Urothelium cell line (cell line): ENCODE measurements at regions not wholly inside any gene's neighbourhood (a gene's known extent, or its start where the extent isn't known, plus 50 kb on each side); places are given as distances from the start of the nearest gene placed in this dataset.

Experiments used
- DNase-seq: peaks from one replicate; pipeline ENCODE4 v3.0.0; 2011; ENCODE audit warnings: low spot score, mixed read lengths
- FAIRE-seq: peaks from 2 replicates; lab custom pipeline; 2011; peaks lifted over from hg19 to GRCh38; lab: Jason Lieb, UNC

GRCh38 chr9:21657966-21658667, 144.3 kb upstream of the MTAP start:
- FAIRE-seq (no peak), DNase-seq (no peak)

- DNase-seq (no peak), FAIRE-seq (no peak)
Measured at GRCh38 chr9:21660976-21661375, 141.5 kb upstream of the MTAP start.

- no peak for DNase-seq
- FAIRE-seq, result no peak
Measured at GRCh38 chr9:21661626-21662025, 140.8 kb upstream of the MTAP start.

GRCh38 chr9:21668516-21668915, 133.9 kb upstream of the MTAP start:
- FAIRE-seq (no peak), DNase-seq (no peak)

GRCh38 chr9:21669701-21670100, 132.7 kb upstream of the MTAP start:
- no peak for FAIRE-seq
- no peak for DNase-seq

- FAIRE-seq (no peak), DNase-seq (no peak)
Measured at GRCh38 chr9:21670374-21670773, 132.1 kb upstream of the MTAP start.

GRCh38 chr9:21672140-21672539, 130.3 kb upstream of the MTAP start:
- no peak for DNase-seq

GRCh38 chr9:21672761-21673160, 129.7 kb upstream of the MTAP start:
- FAIRE-seq, result no peak
- DNase-seq, result no peak

More at GRCh38 chr9:21672140-21672539, 130.3 kb upstream of the MTAP start:
- no peak for FAIRE-seq

- FAIRE-seq (no peak), DNase-seq (no peak)
Measured at GRCh38 chr9:21674894-21675293, 127.5 kb upstream of the MTAP start.

GRCh38 chr9:21677387-21677786, 125.0 kb upstream of the MTAP start:
- no peak for FAIRE-seq
- DNase-seq, result no peak

- no peak for FAIRE-seq
- DNase-seq, result no peak
Measured at GRCh38 chr9:21677834-21678233, 124.6 kb upstream of the MTAP start.

GRCh38 chr9:21679432-21679831, 123.0 kb upstream of the MTAP start:
- no peak for FAIRE-seq
- no peak for DNase-seq

GRCh38 chr9:21680590-21680989, 121.8 kb upstream of the MTAP start:
- no peak for FAIRE-seq
- DNase-seq, result no peak

- DNase-seq (no peak), FAIRE-seq (no peak)
Measured at GRCh38 chr9:21681641-21682040, 120.8 kb upstream of the MTAP start.

GRCh38 chr9:21682381-21682780, 120.1 kb upstream of the MTAP start:
- no peak for FAIRE-seq
- no peak for DNase-seq

- FAIRE-seq, result no peak
- no peak for DNase-seq
Measured at GRCh38 chr9:21682981-21683380, 119.5 kb upstream of the MTAP start.

GRCh38 chr9:21683484-21684175, 118.8 kb upstream of the MTAP start:
- FAIRE-seq (no peak), DNase-seq (no peak)

- no peak for FAIRE-seq
- DNase-seq, result no peak
Measured at GRCh38 chr9:21684231-21684630, 118.2 kb upstream of the MTAP start.

GRCh38 chr9:21684831-21685362, 117.5 kb upstream of the MTAP start:
- FAIRE-seq, result peak; percentile 55
- DNase-seq, result peak; percentile 70

- no peak for DNase-seq
- FAIRE-seq, result no peak
Measured at GRCh38 chr9:21685502-21685901, 116.9 kb upstream of the MTAP start.

- no peak for FAIRE-seq
- DNase-seq, result no peak
Measured at GRCh38 chr9:21686738-21687137, 115.7 kb upstream of the MTAP start.

GRCh38 chr9:21687351-21687750, 115.1 kb upstream of the MTAP start:
- DNase-seq (no peak), FAIRE-seq (no peak)
